AG10803 (cell line): ENCODE measurements at regions not wholly inside any gene's neighbourhood (a gene's known extent, or its start where the extent isn't known, plus 50 kb on each side); places are given as distances from the start of the nearest gene placed in this dataset.

ENCODE experiments used
- DNase-seq: peaks from one replicate; pipeline ENCODE4 v3.0.0; 2010; ENCODE audit warnings: low read depth
- H3K4me3 ChIP-seq: 2 replicates; pipeline ENCODE4 v1.5.1; 2011; ENCODE audit warnings: mild to moderate bottlenecking, low read length, control low read depth
- TF ChIP-seq, protein P1 (sequence below): conservative IDR thresholded peaks from 2 replicates; pipeline ENCODE4 v1.5.1; 2011; ENCODE audit warnings: mild to moderate bottlenecking, low read length, control low read depth, inconsistent platforms

- TF ChIP-seq, protein P1, sequence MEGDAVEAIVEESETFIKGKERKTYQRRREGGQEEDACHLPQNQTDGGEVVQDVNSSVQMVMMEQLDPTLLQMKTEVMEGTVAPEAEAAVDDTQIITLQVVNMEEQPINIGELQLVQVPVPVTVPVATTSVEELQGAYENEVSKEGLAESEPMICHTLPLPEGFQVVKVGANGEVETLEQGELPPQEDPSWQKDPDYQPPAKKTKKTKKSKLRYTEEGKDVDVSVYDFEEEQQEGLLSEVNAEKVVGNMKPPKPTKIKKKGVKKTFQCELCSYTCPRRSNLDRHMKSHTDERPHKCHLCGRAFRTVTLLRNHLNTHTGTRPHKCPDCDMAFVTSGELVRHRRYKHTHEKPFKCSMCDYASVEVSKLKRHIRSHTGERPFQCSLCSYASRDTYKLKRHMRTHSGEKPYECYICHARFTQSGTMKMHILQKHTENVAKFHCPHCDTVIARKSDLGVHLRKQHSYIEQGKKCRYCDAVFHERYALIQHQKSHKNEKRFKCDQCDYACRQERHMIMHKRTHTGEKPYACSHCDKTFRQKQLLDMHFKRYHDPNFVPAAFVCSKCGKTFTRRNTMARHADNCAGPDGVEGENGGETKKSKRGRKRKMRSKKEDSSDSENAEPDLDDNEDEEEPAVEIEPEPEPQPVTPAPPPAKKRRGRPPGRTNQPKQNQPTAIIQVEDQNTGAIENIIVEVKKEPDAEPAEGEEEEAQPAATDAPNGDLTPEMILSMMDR, result no peak
- DNase-seq, result peak; percentile 43
- no peak overlapping the region for H3K4me3 ChIP-seq
Measured at GRCh38 chr2:120929829-120930228, 194.2 kb downstream of the GLI2 start.

GRCh38 chr2:120930236-120930635, 194.6 kb downstream of the GLI2 start:
- no peak for DNase-seq
- TF ChIP-seq, protein P1, result no peak
- H3K4me3 ChIP-seq, result no peak overlapping the region

- peak; percentile 50 for DNase-seq
- TF ChIP-seq, protein P1, result no peak
- no peak overlapping the region for H3K4me3 ChIP-seq
Measured at GRCh38 chr2:120930864-120931263, 195.2 kb downstream of the GLI2 start.

GRCh38 chr2:120932472-120932871, 196.8 kb downstream of the GLI2 start:
- TF ChIP-seq, protein P1, result no peak
- no peak overlapping the region for H3K4me3 ChIP-seq
- no peak for DNase-seq

DNA sequence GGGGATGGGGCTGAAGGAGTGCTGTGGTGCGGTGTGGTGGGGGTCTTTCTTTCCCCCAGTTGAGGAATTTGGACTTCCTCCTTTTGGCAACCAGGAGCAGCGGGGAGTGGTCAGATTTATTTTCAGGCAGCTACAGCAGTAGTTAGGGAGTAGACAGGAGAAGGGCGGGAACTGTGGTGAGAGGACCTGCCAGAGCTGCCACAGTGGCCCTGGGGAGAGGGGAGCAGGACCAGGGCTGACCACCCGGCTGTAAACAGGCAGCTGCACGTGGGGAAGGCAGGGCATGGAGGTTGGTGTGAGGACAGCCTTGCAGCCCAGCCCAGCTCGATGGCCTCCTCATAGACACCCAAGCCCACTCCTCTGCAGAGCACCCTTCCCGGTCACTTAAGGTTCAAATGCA, 197.2 kb downstream of the GLI2 start:
- TF ChIP-seq, protein P1, result no peak
- H3K4me3 ChIP-seq, result no peak overlapping the region
- DNase-seq, result no peak

DNA sequence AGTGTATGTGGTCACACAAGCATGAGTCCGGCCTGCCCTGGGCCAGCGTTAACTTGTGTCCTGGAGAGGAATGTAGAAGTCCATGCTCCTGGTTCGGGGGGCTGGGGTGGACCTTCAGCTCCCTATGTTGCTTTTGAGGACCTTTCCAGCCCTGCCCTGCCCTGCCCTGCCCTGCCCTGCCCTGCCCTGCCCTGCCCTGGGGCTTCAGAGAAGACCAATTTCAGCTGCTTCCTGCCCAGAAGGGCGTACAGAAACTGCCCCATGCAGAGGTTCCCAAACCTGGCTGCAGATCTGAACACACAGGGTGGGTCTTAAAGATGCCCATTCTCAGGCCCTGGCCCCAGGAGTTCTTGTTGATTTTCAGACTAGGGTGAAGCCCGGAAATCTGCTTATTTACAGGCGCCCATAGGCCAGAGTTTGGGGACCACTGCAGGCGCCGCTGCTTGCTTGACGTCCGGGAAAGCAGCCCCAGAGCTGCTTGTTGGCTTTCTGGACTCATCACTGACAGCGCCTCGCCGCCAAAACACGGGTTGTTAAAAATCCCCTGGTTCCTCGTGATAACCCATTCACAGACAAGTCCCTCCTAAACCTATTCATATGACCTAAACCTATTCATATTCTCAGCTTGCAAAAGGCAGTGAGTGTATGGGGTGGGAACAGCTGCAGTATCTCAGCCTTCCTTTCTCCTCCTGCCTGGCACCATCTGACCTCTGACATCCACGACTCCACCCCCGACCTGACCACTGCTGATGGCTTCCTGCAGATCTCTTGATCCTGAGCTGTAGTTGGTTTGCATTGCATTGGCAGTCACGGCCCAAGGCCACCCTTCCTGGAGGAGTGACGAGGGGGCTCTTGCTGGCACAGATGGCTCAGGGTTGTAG, 198.3 kb downstream of the GLI2 start:
- TF ChIP-seq, protein P1, result no peak
- H3K4me3 ChIP-seq, result no peak overlapping the region
- DNase-seq, result no peak

GRCh38 chr2:120934574-120935338, 199.1 kb downstream of the GLI2 start:
- H3K4me3 ChIP-seq, result no peak overlapping the region
- peak; percentile 89 for DNase-seq
- TF ChIP-seq, protein P1, result no peak
